ENCODE measurements at regions not wholly inside any gene's neighbourhood (a gene's known extent, or its start where the extent isn't known, plus 50 kb on each side); places are given as distances from the start of the nearest gene placed in this dataset.

DNA sequence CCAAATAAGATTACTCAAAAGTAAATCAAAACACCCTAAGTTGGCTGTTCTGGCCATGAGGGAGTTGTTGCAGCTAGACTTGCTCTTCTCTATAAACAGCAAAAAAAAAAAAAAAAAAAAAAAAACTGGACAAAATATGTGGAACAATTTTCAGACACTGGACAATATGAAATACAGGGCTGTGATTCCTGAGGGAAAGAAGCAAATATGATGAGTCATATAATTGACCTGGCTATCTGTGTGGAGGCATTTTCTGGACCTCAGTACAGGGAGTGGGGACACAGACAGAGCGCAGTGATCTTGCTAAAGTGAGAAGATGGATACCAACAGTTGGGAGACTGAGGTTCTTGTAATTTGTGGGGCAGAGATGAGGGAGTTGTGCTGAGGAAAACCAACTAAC lies 192.0 kb upstream of the HAND2 start:
- TF ChIP-seq, protein P1, sequence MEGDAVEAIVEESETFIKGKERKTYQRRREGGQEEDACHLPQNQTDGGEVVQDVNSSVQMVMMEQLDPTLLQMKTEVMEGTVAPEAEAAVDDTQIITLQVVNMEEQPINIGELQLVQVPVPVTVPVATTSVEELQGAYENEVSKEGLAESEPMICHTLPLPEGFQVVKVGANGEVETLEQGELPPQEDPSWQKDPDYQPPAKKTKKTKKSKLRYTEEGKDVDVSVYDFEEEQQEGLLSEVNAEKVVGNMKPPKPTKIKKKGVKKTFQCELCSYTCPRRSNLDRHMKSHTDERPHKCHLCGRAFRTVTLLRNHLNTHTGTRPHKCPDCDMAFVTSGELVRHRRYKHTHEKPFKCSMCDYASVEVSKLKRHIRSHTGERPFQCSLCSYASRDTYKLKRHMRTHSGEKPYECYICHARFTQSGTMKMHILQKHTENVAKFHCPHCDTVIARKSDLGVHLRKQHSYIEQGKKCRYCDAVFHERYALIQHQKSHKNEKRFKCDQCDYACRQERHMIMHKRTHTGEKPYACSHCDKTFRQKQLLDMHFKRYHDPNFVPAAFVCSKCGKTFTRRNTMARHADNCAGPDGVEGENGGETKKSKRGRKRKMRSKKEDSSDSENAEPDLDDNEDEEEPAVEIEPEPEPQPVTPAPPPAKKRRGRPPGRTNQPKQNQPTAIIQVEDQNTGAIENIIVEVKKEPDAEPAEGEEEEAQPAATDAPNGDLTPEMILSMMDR (conservative IDR thresholded peaks at IDR 0.05; ENCODE audit: low read length) = no peak
- TF ChIP-seq EZH2phosphoT487 (IDR thresholded peaks at IDR 0.05; ENCODE audit: borderline replicate concordance) = no peak

Measured in Loucy (cell line).